ENCODE measurements at regions not wholly inside any gene's neighbourhood (a gene's known extent, or its start where the extent isn't known, plus 50 kb on each side); places are given as distances from the start of the nearest gene placed in this dataset.

DNA sequence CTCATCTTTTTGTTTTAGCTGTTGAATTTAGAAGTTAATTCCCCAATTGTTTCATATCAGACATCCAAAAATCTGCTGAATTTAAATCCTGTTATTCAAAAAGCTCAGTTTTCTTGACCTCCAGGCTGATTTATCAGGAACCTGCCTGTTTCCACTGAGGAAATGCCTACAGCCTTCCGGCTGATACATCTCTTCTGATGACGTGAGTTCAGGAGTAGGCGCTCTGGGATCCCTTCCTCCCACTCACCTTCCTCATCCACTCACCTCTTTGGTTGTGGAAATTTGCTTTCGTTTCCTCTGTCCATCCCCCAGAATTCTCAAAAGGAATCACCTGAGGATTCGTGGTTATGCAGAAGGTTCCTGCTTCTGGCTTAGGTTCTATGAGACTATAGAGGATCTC lies 55.4 kb upstream of the ALDH1A3 start:
- DNase-seq = no peak

DNA sequence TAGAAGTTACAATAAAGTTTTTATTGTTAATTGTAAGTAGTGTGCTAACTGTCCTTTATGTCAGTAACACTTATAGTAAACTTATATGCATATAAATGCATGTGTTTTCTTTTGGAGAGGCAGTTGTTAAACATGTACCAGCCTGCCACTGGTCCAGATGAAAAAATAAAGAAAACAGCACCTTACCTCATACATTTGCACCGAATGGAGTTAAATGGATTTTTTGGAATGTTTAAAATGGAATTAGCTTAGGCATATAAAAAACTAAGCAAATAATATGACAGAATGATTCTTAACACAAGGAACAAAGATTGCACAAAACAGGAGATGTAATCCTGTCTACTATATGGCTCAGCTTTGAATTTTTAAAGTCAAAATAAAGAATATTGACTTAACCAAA lies 50.2 kb upstream of the ALDH1A3 start:
- DNase-seq = no peak
